ENCODE measurements at regions not wholly inside any gene's neighbourhood (a gene's known extent, or its start where the extent isn't known, plus 50 kb on each side); places are given as distances from the start of the nearest gene placed in this dataset.

DNA sequence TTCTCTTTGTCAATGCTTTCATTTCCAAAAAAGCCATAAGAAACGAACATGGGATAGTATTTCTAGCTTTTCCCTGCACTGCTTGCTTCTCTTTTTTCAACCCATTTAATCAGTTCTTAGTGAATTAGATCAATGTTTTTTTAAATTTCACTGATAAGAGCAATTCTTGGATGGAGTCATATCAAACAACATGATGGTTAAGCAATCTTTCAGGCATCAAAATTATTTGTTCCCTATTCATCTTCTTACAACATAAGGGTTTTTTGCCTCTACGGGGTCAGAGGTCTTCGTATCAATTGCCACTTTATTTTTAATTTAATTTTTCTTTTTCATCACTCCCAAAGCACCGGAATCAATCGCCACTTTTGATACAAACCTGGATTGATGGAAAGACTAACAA is 103.8 kb upstream of the RESF1 start:
- Histone ChIP-seq H3K4ac (ENCODE audit: low read depth, low read length) (no peak overlapping the region), H3K14ac (ENCODE audit: insufficient read depth, low read length) (no peak overlapping the region), H4K8ac (replicated peaks; ENCODE audit: insufficient read length, low read depth, low read length) (no peak overlapping the region), H3K18ac (ENCODE audit: insufficient read length, low read depth, low read length) (no peak overlapping the region), H2BK12ac (ENCODE audit: insufficient read length, low read depth, low read length) (no peak overlapping the region), H3K9ac (ENCODE audit: extremely low read depth, insufficient read length, low read length) (no peak overlapping the region), H4K5ac (ENCODE audit: insufficient read length, low read depth, low read length) (no peak overlapping the region), H3K4me1 (ENCODE audit: insufficient read depth, low read length) (no peaks in the 10 kb centered on the region), H2AK5ac (ENCODE audit: insufficient read length, low read length) (no peak overlapping the region), H3K9me3 (ENCODE audit: control insufficient read depth, low read depth, low read length) (no peaks in the 10 kb centered on the region), H2BK5ac (ENCODE audit: insufficient read length, low read length) (no peak overlapping the region), H3K56ac (ENCODE audit: insufficient read length, low read depth, low read length) (no peak overlapping the region), H4K91ac (ENCODE audit: insufficient read length, low read depth, low read length) (no peak overlapping the region), H3K4me2 (ENCODE audit: insufficient read depth, insufficient read length, low read length) (no peak overlapping the region), H2BK120ac (ENCODE audit: low read depth, low read length, poor library complexity, severe bottlenecking) (no peak overlapping the region), H2BK15ac (ENCODE audit: low read depth, low read length) (no peak overlapping the region), H2AFZ (ENCODE audit: low read length) (no peak overlapping the region), H3K23ac (ENCODE audit: insufficient read length, low read depth, low read length) (no peak overlapping the region), H3K27me3 (ENCODE audit: insufficient read depth, low read length) (no peaks in the 10 kb centered on the region), H4K20me1 (ENCODE audit: control insufficient read depth, insufficient read depth, insufficient read length) (no peaks in the 10 kb centered on the region), H3T11ph (ENCODE audit: low read length) (no peak overlapping the region), H2BK20ac (ENCODE audit: low read depth, low read length, poor library complexity, severe bottlenecking) (no peak overlapping the region), H3K23me2 (ENCODE audit: insufficient read length, low read depth, low read length, poor library complexity, severe bottlenecking) (no peaks in the 10 kb centered on the region), H3K27ac (ENCODE audit: insufficient read length, low read depth, low read length) (no peak overlapping the region), H3K79me1 (ENCODE audit: insufficient read depth, low read depth, low read length, poor library complexity, severe bottlenecking) (no peaks in the 10 kb centered on the region), H3K79me2 (ENCODE audit: insufficient read depth, low read length) (no peaks in the 10 kb centered on the region)
- peaks cover 15 to 21% (median 20%) of the 10 kb centered on the region in 3 experiments for H3K36me3 Mint-ChIP-seq (ENCODE audit: insufficient read depth in 1 of 3, low read depth in 3 of 3)
- no peaks in the 10 kb centered on the region for H3K27me3 Mint-ChIP-seq (ENCODE audit: low read depth)
- no peak overlapping the region for H3K4me3 Mint-ChIP-seq
- peaks cover 21 to 28% of the 10 kb centered on the region in 2 experiments for H3K9me3 Mint-ChIP-seq
- H3K4me1 Mint-ChIP-seq = no peaks in the 10 kb centered on the region
- DNase-seq = no peak
- H3K27ac Mint-ChIP-seq = no peak overlapping the region
- no CpG with 5 or more reads among the region's 5 CpGs for WGBS (ENCODE audit: extremely low coverage, insufficient read length, low lambda C conversion rate)
- TF ChIP-seq, protein P1, sequence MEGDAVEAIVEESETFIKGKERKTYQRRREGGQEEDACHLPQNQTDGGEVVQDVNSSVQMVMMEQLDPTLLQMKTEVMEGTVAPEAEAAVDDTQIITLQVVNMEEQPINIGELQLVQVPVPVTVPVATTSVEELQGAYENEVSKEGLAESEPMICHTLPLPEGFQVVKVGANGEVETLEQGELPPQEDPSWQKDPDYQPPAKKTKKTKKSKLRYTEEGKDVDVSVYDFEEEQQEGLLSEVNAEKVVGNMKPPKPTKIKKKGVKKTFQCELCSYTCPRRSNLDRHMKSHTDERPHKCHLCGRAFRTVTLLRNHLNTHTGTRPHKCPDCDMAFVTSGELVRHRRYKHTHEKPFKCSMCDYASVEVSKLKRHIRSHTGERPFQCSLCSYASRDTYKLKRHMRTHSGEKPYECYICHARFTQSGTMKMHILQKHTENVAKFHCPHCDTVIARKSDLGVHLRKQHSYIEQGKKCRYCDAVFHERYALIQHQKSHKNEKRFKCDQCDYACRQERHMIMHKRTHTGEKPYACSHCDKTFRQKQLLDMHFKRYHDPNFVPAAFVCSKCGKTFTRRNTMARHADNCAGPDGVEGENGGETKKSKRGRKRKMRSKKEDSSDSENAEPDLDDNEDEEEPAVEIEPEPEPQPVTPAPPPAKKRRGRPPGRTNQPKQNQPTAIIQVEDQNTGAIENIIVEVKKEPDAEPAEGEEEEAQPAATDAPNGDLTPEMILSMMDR (conservative IDR thresholded peaks at IDR 0.05) = no peak
